ENCODE measurements at regions not wholly inside any gene's neighbourhood (a gene's known extent, or its start where the extent isn't known, plus 50 kb on each side); places are given as distances from the start of the nearest gene placed in this dataset.

GRCh38 chr2:133651861-133652260, 83.6 kb upstream of the NCKAP5 start:
- Histone ChIP-seq H3F3A (ENCODE audit: control insufficient read depth, insufficient read depth) (no peaks in the 10 kb centered on the region), H3K9me2 (replicated peaks; ENCODE audit: control insufficient read depth, low read length) (no peaks in the 10 kb centered on the region), H3K4me2 (ENCODE audit: low read length) (no peak overlapping the region), H3K79me2 (ENCODE audit: control insufficient read depth, low read length) (no peaks in the 10 kb centered on the region), H4K20me1 (ENCODE audit: control insufficient read depth, insufficient read depth, low read depth, low read length) (no peaks in the 10 kb centered on the region), H3K4me1 (ENCODE audit: control insufficient read depth, low read length) (no peaks in the 10 kb centered on the region), H3K27me3 (ENCODE audit: control insufficient read depth, low read length) (no peaks in the 10 kb centered on the region), H3K4me3 (ENCODE audit: low read length) (no peak overlapping the region), H3K36me3 (ENCODE audit: control insufficient read depth, low read length) (no peaks in the 10 kb centered on the region), H3K9me3 (ENCODE audit: control insufficient read depth, insufficient read depth, low read length) (no peaks in the 10 kb centered on the region), H3K27ac (ENCODE audit: low read depth, low read length) (no peak overlapping the region)
- TF ChIP-seq EZH2phosphoT487 (IDR thresholded peaks at IDR 0.05; ENCODE audit: borderline replicate concordance, low read length) (no peak), CTCF (IDR thresholded peaks at IDR 0.05; ENCODE audit: low read depth, low read length, poor library complexity, severe bottlenecking) (no peak)

GRCh38 chr2:133652398-133652797, 84.1 kb upstream of the NCKAP5 start:
- Histone ChIP-seq H3K4me3 (ENCODE audit: low read length) (no peak overlapping the region), H3K27me3 (ENCODE audit: control insufficient read depth, low read length) (no peaks in the 10 kb centered on the region), H3K4me1 (ENCODE audit: control insufficient read depth, low read length) (no peaks in the 10 kb centered on the region), H3K27ac (ENCODE audit: low read depth, low read length) (no peak overlapping the region), H4K20me1 (ENCODE audit: control insufficient read depth, insufficient read depth, low read depth, low read length) (no peaks in the 10 kb centered on the region), H3K9me3 (ENCODE audit: control insufficient read depth, insufficient read depth, low read length) (no peaks in the 10 kb centered on the region), H3K36me3 (ENCODE audit: control insufficient read depth, low read length) (no peaks in the 10 kb centered on the region), H3F3A (ENCODE audit: control insufficient read depth, insufficient read depth) (no peaks in the 10 kb centered on the region), H3K79me2 (ENCODE audit: control insufficient read depth, low read length) (no peaks in the 10 kb centered on the region), H3K9me2 (replicated peaks; ENCODE audit: control insufficient read depth, low read length) (no peaks in the 10 kb centered on the region), H3K4me2 (ENCODE audit: low read length) (no peak overlapping the region)
- TF ChIP-seq CTCF (IDR thresholded peaks at IDR 0.05; ENCODE audit: low read depth, low read length, poor library complexity, severe bottlenecking), result no peak
- no peak for TF ChIP-seq EZH2phosphoT487 (IDR thresholded peaks at IDR 0.05; ENCODE audit: borderline replicate concordance, low read length)

- Histone ChIP-seq H3K79me2 (ENCODE audit: control insufficient read depth, low read length) (no peaks in the 10 kb centered on the region), H3K9me2 (replicated peaks; ENCODE audit: control insufficient read depth, low read length) (no peaks in the 10 kb centered on the region), H4K20me1 (ENCODE audit: control insufficient read depth, insufficient read depth, low read depth, low read length) (no peaks in the 10 kb centered on the region), H3F3A (ENCODE audit: control insufficient read depth, insufficient read depth) (no peaks in the 10 kb centered on the region), H3K36me3 (ENCODE audit: control insufficient read depth, low read length) (no peaks in the 10 kb centered on the region), H3K4me1 (ENCODE audit: control insufficient read depth, low read length) (no peaks in the 10 kb centered on the region), H3K4me3 (ENCODE audit: low read length) (no peak overlapping the region), H3K27ac (ENCODE audit: low read depth, low read length) (no peak overlapping the region), H3K27me3 (ENCODE audit: control insufficient read depth, low read length) (no peaks in the 10 kb centered on the region), H3K4me2 (ENCODE audit: low read length) (no peak overlapping the region), H3K9me3 (ENCODE audit: control insufficient read depth, insufficient read depth, low read length) (no peaks in the 10 kb centered on the region)
- TF ChIP-seq EZH2phosphoT487 (IDR thresholded peaks at IDR 0.05; ENCODE audit: borderline replicate concordance, low read length) (no peak), CTCF (IDR thresholded peaks at IDR 0.05; ENCODE audit: low read depth, low read length, poor library complexity, severe bottlenecking) (no peak)
Observed at GRCh38 chr2:133653056-133653455, 84.8 kb upstream of the NCKAP5 start.

- TF ChIP-seq EZH2phosphoT487 (IDR thresholded peaks at IDR 0.05; ENCODE audit: borderline replicate concordance, low read length), result no peak
- no peak for TF ChIP-seq CTCF (IDR thresholded peaks at IDR 0.05; ENCODE audit: low read depth, low read length, poor library complexity, severe bottlenecking)
- Histone ChIP-seq H3K36me3 (ENCODE audit: control insufficient read depth, low read length) (no peaks in the 10 kb centered on the region), H3K4me1 (ENCODE audit: control insufficient read depth, low read length) (no peaks in the 10 kb centered on the region), H3K4me3 (ENCODE audit: low read length) (no peak overlapping the region), H3F3A (ENCODE audit: control insufficient read depth, insufficient read depth) (no peaks in the 10 kb centered on the region), H3K79me2 (ENCODE audit: control insufficient read depth, low read length) (no peaks in the 10 kb centered on the region), H3K4me2 (ENCODE audit: low read length) (no peak overlapping the region), H3K9me3 (ENCODE audit: control insufficient read depth, insufficient read depth, low read length) (no peaks in the 10 kb centered on the region), H4K20me1 (ENCODE audit: control insufficient read depth, insufficient read depth, low read depth, low read length) (no peaks in the 10 kb centered on the region), H3K27me3 (ENCODE audit: control insufficient read depth, low read length) (no peaks in the 10 kb centered on the region), H3K27ac (ENCODE audit: low read depth, low read length) (no peak overlapping the region), H3K9me2 (replicated peaks; ENCODE audit: control insufficient read depth, low read length) (no peaks in the 10 kb centered on the region)
Observed at GRCh38 chr2:133654949-133655348, 86.7 kb upstream of the NCKAP5 start.

Measured in DOHH2 (cell line).